ENCODE measurements at regions not wholly inside any gene's neighbourhood (a gene's known extent, or its start where the extent isn't known, plus 50 kb on each side); places are given as distances from the start of the nearest gene placed in this dataset.

DNA sequence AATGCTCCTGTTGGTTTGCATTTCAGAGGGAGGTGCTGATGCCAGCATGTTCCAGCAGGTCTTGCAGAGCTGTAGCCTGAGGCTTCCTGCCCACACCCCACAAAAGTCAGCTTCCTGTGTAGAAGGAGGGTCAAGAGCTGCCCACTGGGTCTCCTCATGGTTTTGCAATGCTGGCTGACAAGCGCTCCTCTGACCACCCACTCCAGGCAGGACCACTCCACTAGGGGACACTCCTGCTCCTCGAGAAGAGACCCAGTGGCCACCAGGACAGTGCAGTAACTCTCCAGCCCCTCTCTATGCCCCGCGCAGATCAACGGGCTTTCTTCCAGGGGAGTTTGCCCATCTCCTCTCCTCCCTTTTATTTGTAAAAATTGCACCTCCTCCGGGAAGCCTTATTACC is 72.9 kb upstream of the UQCRFS1 start:
- TF ChIP-seq, protein P1, sequence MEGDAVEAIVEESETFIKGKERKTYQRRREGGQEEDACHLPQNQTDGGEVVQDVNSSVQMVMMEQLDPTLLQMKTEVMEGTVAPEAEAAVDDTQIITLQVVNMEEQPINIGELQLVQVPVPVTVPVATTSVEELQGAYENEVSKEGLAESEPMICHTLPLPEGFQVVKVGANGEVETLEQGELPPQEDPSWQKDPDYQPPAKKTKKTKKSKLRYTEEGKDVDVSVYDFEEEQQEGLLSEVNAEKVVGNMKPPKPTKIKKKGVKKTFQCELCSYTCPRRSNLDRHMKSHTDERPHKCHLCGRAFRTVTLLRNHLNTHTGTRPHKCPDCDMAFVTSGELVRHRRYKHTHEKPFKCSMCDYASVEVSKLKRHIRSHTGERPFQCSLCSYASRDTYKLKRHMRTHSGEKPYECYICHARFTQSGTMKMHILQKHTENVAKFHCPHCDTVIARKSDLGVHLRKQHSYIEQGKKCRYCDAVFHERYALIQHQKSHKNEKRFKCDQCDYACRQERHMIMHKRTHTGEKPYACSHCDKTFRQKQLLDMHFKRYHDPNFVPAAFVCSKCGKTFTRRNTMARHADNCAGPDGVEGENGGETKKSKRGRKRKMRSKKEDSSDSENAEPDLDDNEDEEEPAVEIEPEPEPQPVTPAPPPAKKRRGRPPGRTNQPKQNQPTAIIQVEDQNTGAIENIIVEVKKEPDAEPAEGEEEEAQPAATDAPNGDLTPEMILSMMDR (IDR thresholded peaks at IDR 0.05; ENCODE audit: low read depth, low read length, missing control alignments) = no peak
- H3K27me3 ChIP-seq (replicated peaks) = no peaks in the 10 kb centered on the region
- no peak for DNase-seq
- no peak overlapping the region for H3K27ac ChIP-seq
- in situ Hi-C loops (cut with HindIII; ENCODE audit: low pct_ligation_motif_present, low sequenced_read_pairs) = no loop called here
- H3K36me3 ChIP-seq (replicated peaks) = no peaks in the 10 kb centered on the region
- no peak overlapping the region for H3K4me3 ChIP-seq (ENCODE audit: low read depth, low read length)

DNA sequence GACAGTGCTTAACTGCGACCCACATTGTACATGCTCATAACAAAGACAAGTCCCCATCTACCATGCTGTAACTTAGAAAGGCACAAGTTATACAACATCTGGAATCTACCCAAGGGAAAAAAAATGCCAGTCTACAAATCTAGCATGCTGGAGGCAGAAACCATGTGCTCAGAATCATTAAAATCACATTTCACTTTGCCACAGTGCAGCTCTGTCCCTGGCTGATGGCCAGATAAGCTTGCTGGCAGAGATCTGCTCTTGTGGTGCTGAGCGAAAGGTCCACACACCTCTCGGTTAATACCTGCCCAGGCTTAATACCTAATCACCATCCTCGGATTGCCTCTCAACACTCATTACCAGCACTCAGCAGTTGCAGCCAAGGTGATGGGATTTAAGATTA is 74.1 kb upstream of the UQCRFS1 start:
- in situ Hi-C loops (cut with HindIII; ENCODE audit: low pct_ligation_motif_present, low sequenced_read_pairs) = no loop called here
- no peaks in the 10 kb centered on the region for H3K36me3 ChIP-seq (replicated peaks)
- TF ChIP-seq, protein P1 (IDR thresholded peaks at IDR 0.05; ENCODE audit: low read depth, low read length, missing control alignments) = no peak
- no peak for DNase-seq
- no peak overlapping the region for H3K27ac ChIP-seq
- no peak overlapping the region for H3K4me3 ChIP-seq (ENCODE audit: low read depth, low read length)
- no peaks in the 10 kb centered on the region for H3K27me3 ChIP-seq (replicated peaks)

DNA sequence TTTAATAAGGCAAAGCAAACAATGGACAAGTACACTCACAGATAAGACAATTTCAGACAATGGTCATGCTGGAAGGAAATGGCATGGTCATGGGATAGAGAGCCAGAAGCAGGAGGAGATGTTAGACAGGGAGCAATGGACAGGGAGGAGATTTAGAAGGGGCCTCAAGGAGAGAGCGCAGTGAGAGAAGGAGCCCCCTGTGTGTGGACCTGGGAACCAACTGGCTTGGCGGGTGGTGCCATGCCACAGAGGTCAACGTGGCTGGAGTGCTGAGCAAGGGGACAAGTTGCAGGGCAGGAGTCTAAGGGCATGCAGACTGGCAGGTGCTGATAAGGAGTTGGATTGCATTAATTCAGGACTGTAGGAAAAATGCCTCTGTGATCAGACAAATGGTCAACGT is 75.3 kb upstream of the UQCRFS1 start:
- Histone ChIP-seq H3K36me3 (replicated peaks) (no peaks in the 10 kb centered on the region), H3K27ac (no peak overlapping the region), H3K27me3 (replicated peaks) (no peaks in the 10 kb centered on the region), H3K4me3 (ENCODE audit: low read depth, low read length) (no peak overlapping the region)
- in situ Hi-C loops (cut with HindIII; ENCODE audit: low pct_ligation_motif_present, low sequenced_read_pairs) = no loop called here
- DNase-seq = no peak
- TF ChIP-seq, protein P1 (IDR thresholded peaks at IDR 0.05; ENCODE audit: low read depth, low read length, missing control alignments) = no peak

DNA sequence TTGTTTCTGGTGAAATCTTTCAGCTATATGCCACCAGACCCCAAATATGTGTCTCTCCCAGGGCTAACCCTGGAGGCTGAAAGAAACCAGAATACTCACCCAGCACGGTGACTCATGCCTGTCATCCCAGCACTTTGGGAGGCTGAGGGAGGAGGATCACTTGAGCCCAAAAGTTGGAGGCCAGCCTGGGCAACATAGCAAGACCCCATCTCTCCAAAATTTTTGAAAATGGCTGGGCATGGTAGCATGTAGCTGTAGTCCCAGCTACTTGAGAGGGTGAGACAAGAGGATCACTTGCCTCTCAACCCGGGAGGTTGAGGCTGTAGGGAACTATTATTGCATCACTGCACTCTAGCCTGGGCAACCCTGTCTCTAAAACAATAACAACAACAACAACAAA is 76.1 kb upstream of the UQCRFS1 start:
- H3K27ac ChIP-seq = no peak overlapping the region
- no peaks in the 10 kb centered on the region for H3K36me3 ChIP-seq (replicated peaks)
- H3K4me3 ChIP-seq (ENCODE audit: low read depth, low read length) = no peak overlapping the region
- no peaks in the 10 kb centered on the region for H3K27me3 ChIP-seq (replicated peaks)
- no peak for DNase-seq
- in situ Hi-C loops (cut with HindIII; ENCODE audit: low pct_ligation_motif_present, low sequenced_read_pairs) = no loop called here
- TF ChIP-seq, protein P1 (IDR thresholded peaks at IDR 0.05; ENCODE audit: low read depth, low read length, missing control alignments) = no peak

DNA sequence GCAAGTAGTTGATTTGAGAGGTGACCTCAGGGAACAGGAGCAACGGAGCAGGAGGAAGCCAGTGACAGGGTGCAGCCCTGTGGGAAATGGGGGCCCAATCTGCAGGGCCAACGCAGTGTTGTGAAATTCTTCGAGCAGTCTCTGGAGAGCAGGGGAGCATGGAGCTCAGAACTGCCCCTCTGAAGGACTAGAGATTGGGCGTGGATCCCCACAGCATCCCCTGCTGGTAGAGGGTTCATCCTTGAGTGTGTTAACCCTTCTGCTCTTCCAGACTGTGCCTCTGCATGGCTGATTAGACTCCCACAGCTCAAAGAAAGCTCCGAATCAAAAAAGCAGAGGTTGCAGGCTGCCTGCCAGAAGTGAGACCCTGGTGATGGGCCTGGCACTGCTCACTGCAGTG is 77.9 kb upstream of the UQCRFS1 start:
- no peaks in the 10 kb centered on the region for H3K27me3 ChIP-seq (replicated peaks)
- in situ Hi-C loops (cut with HindIII; ENCODE audit: low pct_ligation_motif_present, low sequenced_read_pairs) = no loop called here
- no peak overlapping the region for H3K4me3 ChIP-seq (ENCODE audit: low read depth, low read length)
- DNase-seq = no peak
- no peaks in the 10 kb centered on the region for H3K36me3 ChIP-seq (replicated peaks)
- TF ChIP-seq, protein P1 (IDR thresholded peaks at IDR 0.05; ENCODE audit: low read depth, low read length, missing control alignments) = no peak
- no peak overlapping the region for H3K27ac ChIP-seq

DNA sequence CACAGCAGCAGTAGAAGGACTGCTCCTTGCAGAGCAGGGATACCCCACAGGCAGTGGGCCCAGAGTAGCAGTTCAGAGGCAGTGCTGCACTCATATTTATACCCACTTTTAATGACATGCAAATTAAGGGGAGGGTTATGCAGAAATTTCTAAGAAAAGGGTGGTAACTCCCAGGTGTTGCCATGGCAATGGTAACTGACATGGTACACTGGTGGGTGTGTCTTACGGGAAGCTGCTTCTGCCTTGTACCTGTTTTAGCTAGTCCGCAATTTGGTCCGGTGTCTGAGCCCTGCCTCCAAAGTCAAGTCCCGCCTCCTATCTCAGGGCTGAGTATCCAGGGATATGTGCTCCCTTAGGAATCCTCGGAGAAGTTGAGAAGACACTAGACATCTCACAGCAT is 79.2 kb upstream of the UQCRFS1 start:
- Histone ChIP-seq H3K27me3 (replicated peaks) (no peaks in the 10 kb centered on the region), H3K36me3 (replicated peaks) (no peaks in the 10 kb centered on the region), H3K4me3 (ENCODE audit: low read depth, low read length) (no peak overlapping the region), H3K27ac (no peak overlapping the region)
- no peak for DNase-seq
- TF ChIP-seq, protein P1 (IDR thresholded peaks at IDR 0.05; ENCODE audit: low read depth, low read length, missing control alignments) = no peak
- in situ Hi-C loops (cut with HindIII; ENCODE audit: low pct_ligation_motif_present, low sequenced_read_pairs) = no loop called here

Data from brain microvascular endothelial cell (primary cell).